Omental fat pad (tissue), 3 donors: ENCODE measurements at regions not wholly inside any gene's neighbourhood (a gene's known extent, or its start where the extent isn't known, plus 50 kb on each side); places are given as distances from the start of the nearest gene placed in this dataset.

Experiments
- ATAC-seq: fragments of 150-250 bp; one replicate; pipeline ENCODE4 v1.9.1; 2016; ENCODE audit warnings: mild to moderate bottlenecking, moderate library complexity; ENCODE audit not compliant: low FRiP score
- DNase-seq: peaks from one replicate; pipeline ENCODE4 v3.0.0-alpha.2; 2019; ENCODE audit warnings: low spot score
- CTCF ChIP-seq, 3 donors: fragments of 450-650 bp; IDR thresholded peaks; one replicate each; pipeline ENCODE4 v1.5.1; 2016 to 2017; ENCODE audit warnings: antibody characterized with exemption in 3 of 3, mild to moderate bottlenecking in 3 of 3, moderate library complexity in 2 of 3

DNA sequence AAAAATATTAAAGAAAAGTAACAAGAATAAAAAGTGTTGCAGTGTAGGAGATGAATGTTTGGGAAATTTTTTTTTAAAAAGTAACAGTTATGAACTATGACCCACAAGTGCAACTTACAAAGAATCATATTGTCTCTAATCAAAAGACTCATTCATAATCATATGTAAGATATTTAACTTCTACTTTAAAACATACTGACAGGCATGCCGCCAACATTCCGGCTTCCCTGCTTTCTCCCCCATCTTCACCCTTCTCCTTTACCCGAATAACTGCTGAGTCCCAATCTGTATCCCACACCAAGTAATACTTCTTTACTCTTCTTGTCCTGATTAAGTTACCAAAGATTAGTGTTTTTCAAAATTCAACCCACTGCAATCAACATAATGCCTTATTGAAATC lies 598.8 kb upstream of the FRG1 start:
- ATAC-seq = no peak
- no peak for DNase-seq
- TF ChIP-seq CTCF (IDR thresholded peaks at IDR 0.05) = no peak

DNA sequence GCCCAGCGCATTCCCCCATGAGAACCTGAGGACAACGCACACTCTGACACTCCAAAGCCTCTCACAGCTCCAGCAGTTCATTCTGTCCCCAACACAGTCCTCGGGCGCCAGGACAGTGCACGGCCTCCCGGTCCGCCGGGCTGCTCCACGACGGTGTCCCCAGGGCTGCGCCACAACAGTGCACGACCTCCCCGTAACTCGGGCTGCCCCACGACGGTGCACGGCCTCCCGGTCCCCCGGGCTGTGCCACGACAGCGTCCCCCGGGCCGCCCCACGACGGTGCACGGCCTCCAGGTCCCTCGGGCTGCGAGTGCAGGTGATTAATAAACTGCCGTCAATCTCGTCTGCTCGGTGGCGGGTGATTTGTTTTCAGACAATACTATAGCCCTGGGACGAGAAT lies 585.1 kb upstream of the FRG1 start:
- ATAC-seq = no peak
- TF ChIP-seq CTCF (IDR thresholded peaks at IDR 0.05) = no peak
- no peak for DNase-seq

DNA sequence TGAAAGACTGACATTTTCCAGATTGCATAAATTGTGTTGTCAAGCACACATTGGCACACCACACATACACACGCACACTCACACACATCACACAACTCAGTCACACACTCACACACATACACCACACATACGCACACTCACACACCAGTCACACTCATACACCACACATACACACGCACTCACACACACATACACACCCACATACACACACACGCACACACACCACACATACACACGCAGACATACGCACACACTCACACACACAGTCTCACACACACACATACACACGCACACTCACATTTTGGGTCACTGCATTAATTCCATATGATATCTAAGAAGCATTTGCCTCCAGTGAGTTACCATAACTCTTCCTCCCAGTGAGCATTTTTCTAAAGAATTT lies 578.3 kb upstream of the FRG1 start:
- no peak for TF ChIP-seq CTCF (IDR thresholded peaks at IDR 0.05)
- ATAC-seq = no peak
- DNase-seq = no peak

GRCh38 chr4:189364032-189364449 lies 576.6 kb upstream of the FRG1 start:
- no peak for ATAC-seq
- no peak for DNase-seq
- no peak for TF ChIP-seq CTCF (IDR thresholded peaks at IDR 0.05)

DNA sequence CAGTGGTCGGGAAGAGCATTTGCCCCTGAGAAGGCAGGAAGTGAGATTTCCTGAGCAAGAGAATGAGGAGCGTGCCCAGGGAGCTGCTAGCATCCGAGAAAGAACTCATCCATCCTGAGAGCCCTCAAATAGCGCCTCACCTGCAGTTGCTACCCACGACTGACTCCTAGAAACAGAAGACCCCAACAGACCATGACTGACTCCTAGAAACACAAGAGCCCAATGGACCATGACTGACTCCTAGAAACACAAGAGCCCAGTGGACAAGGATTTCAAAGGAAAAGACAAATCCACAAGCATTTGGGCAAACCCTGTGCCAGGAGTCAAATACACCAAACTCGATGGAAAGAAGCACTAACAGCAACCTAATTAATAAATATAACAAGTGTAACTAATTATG lies 575.2 kb upstream of the FRG1 start:
- TF ChIP-seq CTCF (IDR thresholded peaks at IDR 0.05) = no peak
- ATAC-seq (no peak), DNase-seq (no peak)

DNA sequence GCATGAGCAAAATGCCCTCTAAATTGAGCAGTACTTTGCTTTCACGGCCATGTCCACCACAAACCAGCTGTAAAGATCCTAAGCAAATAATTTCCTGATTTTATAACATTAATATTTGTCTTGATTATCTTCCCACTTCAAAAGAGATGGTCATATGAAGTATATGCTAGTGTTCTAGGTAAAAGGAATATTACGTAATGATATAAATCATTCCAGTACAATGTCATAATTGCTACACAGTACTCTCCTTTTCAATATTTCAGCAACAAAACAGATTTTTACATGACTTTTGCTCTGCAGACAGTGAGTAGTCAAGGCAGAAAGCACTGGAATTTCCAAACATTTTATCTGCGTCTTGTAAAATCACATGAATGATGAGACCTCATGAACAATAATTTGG lies 572.8 kb upstream of the FRG1 start:
- DNase-seq (no peak), ATAC-seq (no peak)
- no peak for TF ChIP-seq CTCF (IDR thresholded peaks at IDR 0.05)

DNA sequence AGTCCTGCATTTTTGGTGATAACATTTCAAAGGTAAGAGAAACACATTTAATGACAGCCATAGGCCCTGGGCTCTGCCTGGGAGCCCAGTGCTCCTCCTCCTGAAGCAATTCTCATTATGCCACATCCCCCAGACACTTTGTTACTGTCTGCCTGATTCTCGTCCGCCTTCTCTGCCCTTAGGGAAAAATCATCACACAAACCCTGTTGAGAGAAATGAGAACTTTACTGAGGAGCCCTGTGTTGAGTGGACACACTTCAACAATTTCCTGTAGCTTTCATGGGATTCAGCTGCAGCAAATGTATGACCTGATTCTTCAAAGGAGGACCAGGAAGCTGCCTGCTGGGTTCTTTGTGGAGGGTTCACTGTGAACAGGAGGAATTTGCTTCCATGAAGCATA lies 566.5 kb upstream of the FRG1 start:
- no peak for TF ChIP-seq CTCF (IDR thresholded peaks at IDR 0.05)
- ATAC-seq (no peak), DNase-seq (no peak)
